ENCODE measurements at regions not wholly inside any gene's neighbourhood (a gene's known extent, or its start where the extent isn't known, plus 50 kb on each side); places are given as distances from the start of the nearest gene placed in this dataset.

- no peak for TF ChIP-seq CTCF (IDR thresholded peaks at IDR 0.05)
- no peak for TF ChIP-seq POLR2A (IDR thresholded peaks at IDR 0.05)
- no peak for TF ChIP-seq EP300 (IDR thresholded peaks at IDR 0.05)
- no peak for TF ChIP-seq POLR2AphosphoS5 (IDR thresholded peaks at IDR 0.05)
Observed at GRCh38 chr9:32722704-32723103, 60.6 kb upstream of the TMEM215 start.
